ENCODE measurements at regions not wholly inside any gene's neighbourhood (a gene's known extent, or its start where the extent isn't known, plus 50 kb on each side); places are given as distances from the start of the nearest gene placed in this dataset.
A peak's percentile ranks its signal among the peaks of the same experiment; 100 is the strongest.

GRCh38 chrX:137352101-137352660 lies 213.7 kb upstream of the ZIC3 start:
- no peak overlapping the region for H3K4me3 ChIP-seq (ENCODE audit: low read depth, low read length)
- TF ChIP-seq MAX (IDR thresholded peaks at IDR 0.05; ENCODE audit: low read depth, low read length) (no peak), POLR2A (IDR thresholded peaks at IDR 0.05; ENCODE audit: extremely low read depth, insufficient read length) (no peak), CTCF (IDR thresholded peaks at IDR 0.05; ENCODE audit: low read depth, low read length) (peak; percentile 10)
- DNase-seq (ENCODE audit: low read depth): peak; percentile 1

- TF ChIP-seq CTCF (IDR thresholded peaks at IDR 0.05; ENCODE audit: low read depth, low read length) (no peak), MYC (IDR thresholded peaks at IDR 0.05; ENCODE audit: low read depth, low read length) (no peak), MAX (IDR thresholded peaks at IDR 0.05; ENCODE audit: low read depth, low read length) (no peak), POLR2A (IDR thresholded peaks at IDR 0.05; ENCODE audit: extremely low read depth, insufficient read length) (no peak)
- no peak overlapping the region for H3K4me3 ChIP-seq (ENCODE audit: low read depth, low read length)
- DNase-seq (ENCODE audit: low read depth): no peak
Observed at GRCh38 chrX:137342969-137343368, 223.0 kb upstream of the ZIC3 start.

- no peak for DNase-seq (ENCODE audit: low read depth)
- H3K4me3 ChIP-seq (ENCODE audit: low read depth, low read length): no peak overlapping the region
- TF ChIP-seq MYC (IDR thresholded peaks at IDR 0.05; ENCODE audit: low read depth, low read length) (no peak), POLR2A (IDR thresholded peaks at IDR 0.05; ENCODE audit: extremely low read depth, insufficient read length) (no peak), MAX (IDR thresholded peaks at IDR 0.05; ENCODE audit: low read depth, low read length) (no peak)
Observed at GRCh38 chrX:137313627-137314026, 252.3 kb upstream of the ZIC3 start.

GRCh38 chrX:137305404-137305803 lies 260.5 kb upstream of the ZIC3 start:
- H3K4me3 ChIP-seq (ENCODE audit: low read depth, low read length): no peak overlapping the region
- DNase-seq (ENCODE audit: low read depth): no peak
- no peak for TF ChIP-seq MYC (IDR thresholded peaks at IDR 0.05; ENCODE audit: low read depth, low read length)
- TF ChIP-seq MAX (IDR thresholded peaks at IDR 0.05; ENCODE audit: low read depth, low read length): no peak
- TF ChIP-seq CTCF (IDR thresholded peaks at IDR 0.05; ENCODE audit: low read depth, low read length): no peak
- no peak for TF ChIP-seq POLR2A (IDR thresholded peaks at IDR 0.05; ENCODE audit: extremely low read depth, insufficient read length)

- no peak overlapping the region for H3K4me3 ChIP-seq (ENCODE audit: low read depth, low read length)
- TF ChIP-seq MYC (IDR thresholded peaks at IDR 0.05; ENCODE audit: low read depth, low read length) (no peak), POLR2A (IDR thresholded peaks at IDR 0.05; ENCODE audit: extremely low read depth, insufficient read length) (no peak), MAX (IDR thresholded peaks at IDR 0.05; ENCODE audit: low read depth, low read length) (no peak), CTCF (IDR thresholded peaks at IDR 0.05; ENCODE audit: low read depth, low read length) (no peak)
- DNase-seq (ENCODE audit: low read depth): no peak
Observed at GRCh38 chrX:137297167-137297566, 263.4 kb upstream of the GPR101 start.

GRCh38 chrX:137290011-137290410 lies 256.2 kb upstream of the GPR101 start:
- no peak for DNase-seq (ENCODE audit: low read depth)
- no peak overlapping the region for H3K4me3 ChIP-seq (ENCODE audit: low read depth, low read length)

More at GRCh38 chrX:137290011-137290410, 256.2 kb upstream of the GPR101 start:
- TF ChIP-seq MAX (IDR thresholded peaks at IDR 0.05; ENCODE audit: low read depth, low read length) (no peak), CTCF (IDR thresholded peaks at IDR 0.05; ENCODE audit: low read depth, low read length) (no peak), MYC (IDR thresholded peaks at IDR 0.05; ENCODE audit: low read depth, low read length) (no peak), POLR2A (IDR thresholded peaks at IDR 0.05; ENCODE audit: extremely low read depth, insufficient read length) (no peak)

Data from NB4 (cell line).